ENCODE measurements at regions not wholly inside any gene's neighbourhood (a gene's known extent, or its start where the extent isn't known, plus 50 kb on each side); places are given as distances from the start of the nearest gene placed in this dataset.

- H3K9me3 ChIP-seq (ENCODE audit: insufficient read depth, low read length, severe bottlenecking), result peaks cover 8% of the 10 kb centered on the region
- no peaks in the 10 kb centered on the region for H3K27me3 ChIP-seq (ENCODE audit: insufficient read depth, low read length, poor library complexity)
- H3K4me1 ChIP-seq (ENCODE audit: insufficient read depth, low read length), result no peaks in the 10 kb centered on the region
- H2AFZ ChIP-seq (ENCODE audit: low read depth, low read length), result no peak overlapping the region
- DNase-seq, result no peak
- H3K27ac ChIP-seq (ENCODE audit: low read length), result no peak overlapping the region
- H3K79me2 ChIP-seq (ENCODE audit: insufficient read depth, low read length), result no peaks in the 10 kb centered on the region
- no peak overlapping the region for H3K4me2 ChIP-seq (ENCODE audit: insufficient read depth, low read length)
- H4K20me1 ChIP-seq (ENCODE audit: insufficient read depth, low read length), result no peaks in the 10 kb centered on the region
- TF ChIP-seq EZH2 (IDR thresholded peaks at IDR 0.05; ENCODE audit: borderline replicate concordance, low read depth, low read length, severe bottlenecking) (no peak), CTCF (IDR thresholded peaks at IDR 0.05; ENCODE audit: borderline replicate concordance, extremely low read depth, low read length, poor library complexity, severe bottlenecking) (no peak)
- peaks cover 31% of the 10 kb centered on the region for H3K36me3 ChIP-seq (ENCODE audit: insufficient read depth, low read length)
- H3K4me3 ChIP-seq (ENCODE audit: low read depth in 1 of 2, low read length in 2 of 2), result no peak overlapping the region
- no peak overlapping the region for H3K9ac ChIP-seq (ENCODE audit: low read depth, low read length)
- ATAC-seq (ENCODE audit: insufficient read depth, low read depth), result no peak
Observed at GRCh38 chr6:22117631-22118030, 179.2 kb downstream of the PRL start.

GRCh38 chr6:22119500-22119899, 177.3 kb downstream of the PRL start:
- Histone ChIP-seq H3K27me3 (ENCODE audit: insufficient read depth, low read length, poor library complexity) (no peaks in the 10 kb centered on the region), H3K4me2 (ENCODE audit: insufficient read depth, low read length) (no peak overlapping the region), H3K9me3 (ENCODE audit: insufficient read depth, low read length, severe bottlenecking) (peaks cover 8% of the 10 kb centered on the region), H4K20me1 (ENCODE audit: insufficient read depth, low read length) (no peaks in the 10 kb centered on the region), H3K4me3 (ENCODE audit: low read depth in 1 of 2, low read length in 2 of 2) (no peak overlapping the region), H3K36me3 (ENCODE audit: insufficient read depth, low read length) (peaks cover 28% of the 10 kb centered on the region), H3K9ac (ENCODE audit: low read depth, low read length) (no peak overlapping the region), H3K4me1 (ENCODE audit: insufficient read depth, low read length) (no peaks in the 10 kb centered on the region), H3K27ac (ENCODE audit: low read length) (no peak overlapping the region), H2AFZ (ENCODE audit: low read depth, low read length) (no peak overlapping the region), H3K79me2 (ENCODE audit: insufficient read depth, low read length) (no peaks in the 10 kb centered on the region)
- TF ChIP-seq CTCF (IDR thresholded peaks at IDR 0.05; ENCODE audit: borderline replicate concordance, extremely low read depth, low read length, poor library complexity, severe bottlenecking) (no peak), EZH2 (IDR thresholded peaks at IDR 0.05; ENCODE audit: borderline replicate concordance, low read depth, low read length, severe bottlenecking) (no peak)
- no peak for DNase-seq
- no peak; the same call in 2 of the 3 replicates for ATAC-seq (ENCODE audit: insufficient read depth, low read depth)

- Histone ChIP-seq H3K79me2 (ENCODE audit: insufficient read depth, low read length) (no peaks in the 10 kb centered on the region), H3K27ac (ENCODE audit: low read length) (no peak overlapping the region), H4K20me1 (ENCODE audit: insufficient read depth, low read length) (no peaks in the 10 kb centered on the region), H3K9me3 (ENCODE audit: insufficient read depth, low read length, severe bottlenecking) (peaks cover 9% of the 10 kb centered on the region), H3K9ac (ENCODE audit: low read depth, low read length) (no peak overlapping the region), H3K27me3 (ENCODE audit: insufficient read depth, low read length, poor library complexity) (no peaks in the 10 kb centered on the region), H3K4me2 (ENCODE audit: insufficient read depth, low read length) (no peak overlapping the region), H3K4me3 (ENCODE audit: low read depth in 1 of 2, low read length in 2 of 2) (no peak overlapping the region), H3K36me3 (ENCODE audit: insufficient read depth, low read length) (peaks cover 16% of the 10 kb centered on the region; the same call in 1 of the 2 replicates), H2AFZ (ENCODE audit: low read depth, low read length) (no peak overlapping the region), H3K4me1 (ENCODE audit: insufficient read depth, low read length) (no peaks in the 10 kb centered on the region)
- ATAC-seq (ENCODE audit: insufficient read depth, low read depth), result no peak
- no peak for DNase-seq
- TF ChIP-seq EZH2 (IDR thresholded peaks at IDR 0.05; ENCODE audit: borderline replicate concordance, low read depth, low read length, severe bottlenecking), result no peak
- no peak for TF ChIP-seq CTCF (IDR thresholded peaks at IDR 0.05; ENCODE audit: borderline replicate concordance, extremely low read depth, low read length, poor library complexity, severe bottlenecking)
Observed at GRCh38 chr6:22124756-22125155, 172.1 kb downstream of the PRL start.

GRCh38 chr6:22126910-22127309, 169.9 kb downstream of the PRL start:
- Histone ChIP-seq H3K4me3 (ENCODE audit: low read depth in 1 of 2, low read length in 2 of 2) (no peak overlapping the region), H3K27ac (ENCODE audit: low read length) (no peak overlapping the region), H3K9ac (ENCODE audit: low read depth, low read length) (no peak overlapping the region), H3K4me1 (ENCODE audit: insufficient read depth, low read length) (no peaks in the 10 kb centered on the region), H3K9me3 (ENCODE audit: insufficient read depth, low read length, severe bottlenecking) (peaks cover 9% of the 10 kb centered on the region), H3K27me3 (ENCODE audit: insufficient read depth, low read length, poor library complexity) (no peaks in the 10 kb centered on the region), H3K36me3 (ENCODE audit: insufficient read depth, low read length) (peaks cover 18% of the 10 kb centered on the region; the same call in 1 of the 2 replicates), H3K4me2 (ENCODE audit: insufficient read depth, low read length) (no peak overlapping the region), H3K79me2 (ENCODE audit: insufficient read depth, low read length) (no peaks in the 10 kb centered on the region), H2AFZ (ENCODE audit: low read depth, low read length) (no peak overlapping the region), H4K20me1 (ENCODE audit: insufficient read depth, low read length) (no peaks in the 10 kb centered on the region)
- ATAC-seq (ENCODE audit: insufficient read depth, low read depth) (no peak), DNase-seq (no peak)
- no peak for TF ChIP-seq EZH2 (IDR thresholded peaks at IDR 0.05; ENCODE audit: borderline replicate concordance, low read depth, low read length, severe bottlenecking)
- no peak for TF ChIP-seq CTCF (IDR thresholded peaks at IDR 0.05; ENCODE audit: borderline replicate concordance, extremely low read depth, low read length, poor library complexity, severe bottlenecking)
